IPS DF 4.7 (cell line): ENCODE measurements at regions not wholly inside any gene's neighbourhood (a gene's known extent, or its start where the extent isn't known, plus 50 kb on each side); places are given as distances from the start of the nearest gene placed in this dataset.
"Not testable (repeated sequence)": the region's sequence is repeated elsewhere in the genome, so short reads cannot be mapped to it uniquely, and the experiment has no call there.

Experiments
- DNase-seq: peaks from one replicate; pipeline ENCODE4 v3.0.0-alpha.2; 2013; ENCODE audit warnings: low spot score; ENCODE audit errors: extremely low read depth

GRCh38 chr15:98549003-98549402 is 99.3 kb upstream of the IGF1R start:
- no peak for DNase-seq

GRCh38 chr15:98549741-98550140 is 98.6 kb upstream of the IGF1R start:
- DNase-seq, result no peak

- DNase-seq, result not testable (repeated sequence)
Measured at GRCh38 chr15:98550363-98550762, 98.0 kb upstream of the IGF1R start.

- no peak for DNase-seq
Measured at GRCh38 chr15:98551936-98552562, 96.3 kb upstream of the IGF1R start.

- no peak for DNase-seq
Measured at GRCh38 chr15:98554272-98555172, 93.8 kb upstream of the IGF1R start.

- DNase-seq, result no peak
Measured at GRCh38 chr15:98555173-98555515, 93.2 kb upstream of the IGF1R start.

- no peak for DNase-seq
Measured at GRCh38 chr15:98556321-98556720, 92.0 kb upstream of the IGF1R start.

GRCh38 chr15:98560338-98560737 is 88.0 kb upstream of the IGF1R start:
- no peak for DNase-seq

GRCh38 chr15:98561169-98561941 is 87.0 kb upstream of the IGF1R start:
- DNase-seq, result no peak

- DNase-seq, result no peak
Measured at GRCh38 chr15:98562331-98562937, 85.9 kb upstream of the IGF1R start.

GRCh38 chr15:98565566-98565965 is 82.8 kb upstream of the IGF1R start:
- no peak for DNase-seq

GRCh38 chr15:98567951-98568350 is 80.4 kb upstream of the IGF1R start:
- DNase-seq, result no peak

GRCh38 chr15:98568382-98569017 is 79.8 kb upstream of the IGF1R start:
- DNase-seq, result no peak

GRCh38 chr15:98570119-98570518 is 78.2 kb upstream of the IGF1R start:
- DNase-seq, result no peak

- DNase-seq, result no peak
Measured at GRCh38 chr15:98580572-98580971, 67.8 kb upstream of the IGF1R start.

- no peak for DNase-seq
Measured at GRCh38 chr15:98581715-98582114, 66.6 kb upstream of the IGF1R start.

GRCh38 chr15:98582900-98583554 is 65.3 kb upstream of the IGF1R start:
- DNase-seq, result no peak

- no peak for DNase-seq
Measured at GRCh38 chr15:98583771-98584430, 64.4 kb upstream of the IGF1R start.

- no peak for DNase-seq
Measured at GRCh38 chr15:98586066-98586465, 62.3 kb upstream of the IGF1R start.

- no peak for DNase-seq
Measured at GRCh38 chr15:98592136-98592535, 56.2 kb upstream of the IGF1R start.
